HG03103 (cell line): ENCODE measurements at regions not wholly inside any gene's neighbourhood (a gene's known extent, or its start where the extent isn't known, plus 50 kb on each side); places are given as distances from the start of the nearest gene placed in this dataset.

Source experiments
- ATAC-seq: cut with Tn5 transposase; IDR thresholded peaks from one replicate; pipeline ENCODE4 v1.9.1; 2021; ENCODE audit warnings: low read depth; ENCODE audit not compliant: unreplicated experiment

- no peak for ATAC-seq
These were observed 67.7 kb upstream of the GCM1 start for GRCh38 chr6:53216301-53216700.

GRCh38 chr6:53214172-53214571 lies 65.5 kb upstream of the GCM1 start:
- ATAC-seq: no peak

GRCh38 chr6:53210811-53211210 lies 62.2 kb upstream of the GCM1 start:
- ATAC-seq: no peak

- ATAC-seq: no peak
These were observed 61.0 kb upstream of the GCM1 start for GRCh38 chr6:53209681-53210080.

- no peak for ATAC-seq
These were observed 57.1 kb upstream of the GCM1 start for GRCh38 chr6:53205778-53206177.

GRCh38 chr6:53203483-53203882 lies 54.8 kb upstream of the GCM1 start:
- ATAC-seq: no peak

- no peak for ATAC-seq
These were observed 53.4 kb upstream of the GCM1 start for GRCh38 chr6:53202052-53202451.

- ATAC-seq: no peak
These were observed 52.6 kb upstream of the GCM1 start for GRCh38 chr6:53201270-53201669.

- ATAC-seq: no peak
These were observed 51.1 kb upstream of the GCM1 start for GRCh38 chr6:53199765-53200164.

GRCh38 chr6:53199156-53199555 lies 50.5 kb upstream of the GCM1 start:
- peak; percentile 96 for ATAC-seq
